SK-N-MC (cell line): ENCODE measurements at regions not wholly inside any gene's neighbourhood (a gene's known extent, or its start where the extent isn't known, plus 50 kb on each side); places are given as distances from the start of the nearest gene placed in this dataset.

Source experiments
- DNase-seq: peaks from one replicate; pipeline ENCODE4 v3.0.0-alpha.2; 2011; ENCODE audit warnings: low read depth, low spot score
- H3K27ac ChIP-seq: fragments of 200-600 bp; sonication (generic); 2 replicates; pipeline ENCODE4 v1.5.1; 2016; ENCODE audit warnings: mixed run types
- H3K36me3 ChIP-seq: fragments of 200-600 bp; sonication (generic); 2 replicates; pipeline ENCODE4 v1.6.1; 2017; ENCODE audit warnings: antibody characterized with exemption, low read length, mixed read lengths; ENCODE audit not compliant: insufficient read depth
- H3K4me3 ChIP-seq: fragments of 200-600 bp; sonication (generic); 2 replicates; pipeline ENCODE4 v1.5.1; 2016
- H3K9ac ChIP-seq: fragments of 200-600 bp; sonication (generic); 2 replicates; pipeline ENCODE4 v1.8.0; 2017; ENCODE audit warnings: mixed run types, mixed read lengths; ENCODE audit not compliant: insufficient read length
- H3K9me3 ChIP-seq: fragments of 200-600 bp; sonication (generic); 2 replicates; pipeline ENCODE4 v1.6.1; 2017; ENCODE audit warnings: low read depth, mild to moderate bottlenecking, antibody characterized with exemption, low read length, moderate library complexity, mixed read lengths
- EZH2 ChIP-seq: fragments of 200-600 bp; sonication (generic); IDR thresholded peaks from one replicate; pipeline ENCODE4 v1.6.1; 2017; ENCODE audit warnings: antibody characterized with exemption
- FOXP2 ChIP-seq: optimal IDR thresholded peaks from 2 replicates; pipeline ENCODE3; 2011; ENCODE audit warnings: mild to moderate bottlenecking, moderate library complexity; ENCODE audit not compliant: insufficient read depth; ENCODE audit errors: extremely low read length, control extremely low read depth
- POLR2AphosphoS5 ChIP-seq: IDR thresholded peaks from 2 replicates; pipeline ENCODE4 v1.6.1; 2012; ENCODE audit warnings: mild to moderate bottlenecking, low read depth, low read length, borderline replicate concordance

DNA sequence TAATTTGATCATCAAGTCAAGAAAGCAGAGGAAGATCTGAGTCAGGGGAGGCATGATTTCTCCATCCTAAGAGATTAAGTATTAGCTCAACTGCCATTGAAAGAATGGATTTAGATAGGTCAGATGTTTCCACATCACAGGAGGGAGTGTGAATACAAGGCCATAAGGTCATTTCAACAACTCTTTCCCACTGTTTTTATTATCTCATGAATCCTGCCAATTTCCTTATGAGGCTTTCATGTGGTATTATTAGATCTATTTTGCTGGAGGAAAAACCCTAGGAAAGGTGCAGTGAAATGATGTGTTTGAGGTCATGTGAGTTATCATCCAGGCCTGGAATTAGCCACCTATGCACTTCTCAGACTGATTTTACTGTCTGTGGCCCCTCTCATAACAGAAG, 269.0 kb downstream of the NOVA1 start:
- no peak for DNase-seq
- H3K9ac ChIP-seq = no peak overlapping the region
- TF ChIP-seq FOXP2 (no peak), EZH2 (no peak), POLR2AphosphoS5 (no peak)
- H3K27ac ChIP-seq = no peak overlapping the region
- H3K36me3 ChIP-seq = no peaks in the 10 kb centered on the region
- no peak overlapping the region for H3K4me3 ChIP-seq
- H3K9me3 ChIP-seq = no peaks in the 10 kb centered on the region

DNA sequence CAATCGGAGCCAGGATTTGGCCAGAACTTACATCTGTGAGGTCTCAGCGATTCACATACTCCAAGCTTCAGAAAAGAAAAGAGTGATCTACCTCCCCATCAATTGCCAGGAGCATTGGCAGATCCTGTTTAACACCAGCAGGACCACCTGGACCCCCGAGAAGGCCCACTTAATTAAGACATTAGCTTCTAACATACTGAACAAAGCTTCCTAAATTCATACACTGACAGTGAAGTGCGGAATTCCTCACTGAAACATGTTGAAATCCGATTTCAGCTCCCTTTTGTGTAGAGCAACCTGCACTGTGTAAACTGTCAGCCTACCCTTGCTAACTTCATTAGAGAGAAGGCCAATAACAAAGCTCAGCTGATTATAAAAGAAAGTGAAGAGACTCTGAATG, 274.0 kb downstream of the NOVA1 start:
- DNase-seq = no peak
- Histone ChIP-seq H3K9me3 (no peaks in the 10 kb centered on the region), H3K27ac (no peak overlapping the region), H3K36me3 (no peaks in the 10 kb centered on the region), H3K4me3 (no peak overlapping the region), H3K9ac (no peak overlapping the region)
- TF ChIP-seq POLR2AphosphoS5 (no peak), FOXP2 (no peak), EZH2 (no peak)

DNA sequence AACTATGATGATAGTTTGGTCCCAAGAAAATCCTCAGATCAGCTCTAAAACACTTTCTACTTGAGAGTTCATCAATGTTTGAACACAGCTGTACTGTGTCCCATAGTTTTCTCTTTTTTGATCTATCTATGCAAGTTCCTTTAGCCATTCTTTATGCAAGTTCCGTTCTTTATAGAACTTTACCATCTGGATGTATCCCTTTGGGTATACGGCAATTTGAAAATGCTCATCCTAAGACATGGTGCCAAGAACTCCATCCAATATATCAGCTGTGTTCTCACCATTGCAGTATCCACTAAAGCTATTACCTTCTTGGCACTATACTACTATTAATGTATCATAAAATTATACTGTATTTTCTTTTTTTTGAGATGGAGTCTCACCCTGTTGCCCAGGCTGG, 276.9 kb downstream of the NOVA1 start:
- DNase-seq = no peak
- Histone ChIP-seq H3K9me3 (no peaks in the 10 kb centered on the region), H3K27ac (no peak overlapping the region), H3K9ac (no peak overlapping the region), H3K36me3 (no peaks in the 10 kb centered on the region), H3K4me3 (no peak overlapping the region)
- no peak for TF ChIP-seq POLR2AphosphoS5

DNA sequence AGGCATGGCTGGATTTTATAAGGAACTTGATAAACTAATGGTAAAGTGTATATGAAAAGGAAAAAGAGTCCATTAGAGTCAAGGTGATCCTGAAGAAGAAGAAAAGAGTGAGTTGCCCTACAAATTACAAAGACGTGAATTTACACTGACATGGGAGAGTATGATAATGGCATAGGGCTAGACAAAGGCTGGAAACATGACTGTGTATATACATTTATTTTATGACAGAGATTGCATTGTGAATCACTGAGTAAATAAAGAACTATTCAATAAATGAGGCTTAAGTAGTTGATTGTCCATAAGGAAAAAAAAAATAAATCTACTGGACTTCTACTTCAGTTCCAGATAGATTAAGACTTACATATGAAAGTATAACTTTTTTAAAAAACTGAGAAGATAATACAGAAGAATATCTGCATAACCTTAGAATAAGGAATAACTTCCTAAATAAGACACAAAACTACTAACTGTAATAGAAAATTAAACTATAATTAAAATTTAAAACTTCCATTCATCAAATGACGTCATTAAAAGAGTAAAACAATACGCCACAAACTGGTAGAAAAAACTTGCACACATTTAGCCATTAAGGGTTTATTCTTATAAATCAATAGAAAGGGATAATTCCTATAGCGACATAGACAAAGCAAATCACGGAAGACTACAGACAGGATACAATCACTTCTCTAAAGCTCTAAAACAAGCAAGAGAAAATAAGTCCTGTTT, 278.5 kb downstream of the NOVA1 start:
- no peak for DNase-seq
- TF ChIP-seq POLR2AphosphoS5 (no peak), EZH2 (no peak), FOXP2 (no peak)
- no peaks in the 10 kb centered on the region for H3K36me3 ChIP-seq
- H3K9me3 ChIP-seq = no peaks in the 10 kb centered on the region
- no peak overlapping the region for H3K9ac ChIP-seq
- H3K27ac ChIP-seq = no peak overlapping the region
- H3K4me3 ChIP-seq = no peak overlapping the region

DNA sequence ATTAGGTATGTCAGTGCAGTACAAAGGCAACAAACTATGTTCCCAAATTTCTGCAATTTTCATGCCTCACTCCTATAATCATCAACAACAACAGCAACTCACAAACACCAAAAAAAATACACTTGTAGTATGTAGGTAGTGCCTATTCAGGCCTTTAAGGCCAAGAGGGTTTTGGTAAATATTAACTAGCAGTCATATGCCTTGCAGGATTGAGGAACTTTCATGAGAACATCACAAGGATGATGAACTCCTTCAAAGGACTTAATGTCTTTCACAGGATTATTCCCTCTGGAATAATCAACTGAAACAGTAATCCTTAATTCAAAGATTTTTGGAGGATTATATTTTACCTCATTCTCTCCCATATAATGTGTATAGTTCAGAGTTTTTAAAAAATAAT, 293.8 kb downstream of the NOVA1 start:
- Histone ChIP-seq H3K27ac (no peak overlapping the region), H3K9me3 (no peaks in the 10 kb centered on the region), H3K4me3 (no peak overlapping the region), H3K36me3 (no peaks in the 10 kb centered on the region), H3K9ac (no peak overlapping the region)
- TF ChIP-seq FOXP2 (no peak), EZH2 (no peak), POLR2AphosphoS5 (no peak)
- no peak for DNase-seq

- no peaks in the 10 kb centered on the region for H3K36me3 ChIP-seq
- H3K9me3 ChIP-seq = no peaks in the 10 kb centered on the region
- H3K27ac ChIP-seq = no peak overlapping the region
- H3K4me3 ChIP-seq = no peak overlapping the region
- no peak for DNase-seq
- no peak overlapping the region for H3K9ac ChIP-seq
- no peak for TF ChIP-seq POLR2AphosphoS5
- no peak for TF ChIP-seq FOXP2
- no peak for TF ChIP-seq EZH2
Measured at GRCh38 chr14:26293909-26294308, 303.9 kb downstream of the NOVA1 start.

- H3K4me3 ChIP-seq = no peak overlapping the region
- no peak for TF ChIP-seq POLR2AphosphoS5
- TF ChIP-seq FOXP2 = no peak
- TF ChIP-seq EZH2 = no peak
- no peak for DNase-seq
- no peak overlapping the region for H3K9ac ChIP-seq
- H3K27ac ChIP-seq = no peak overlapping the region
- no peaks in the 10 kb centered on the region for H3K36me3 ChIP-seq
- H3K9me3 ChIP-seq = no peaks in the 10 kb centered on the region
Measured at GRCh38 chr14:26289891-26290486, 307.8 kb downstream of the NOVA1 start.

- TF ChIP-seq EZH2 (no peak), FOXP2 (no peak), POLR2AphosphoS5 (no peak)
- no peak overlapping the region for H3K4me3 ChIP-seq
- no peaks in the 10 kb centered on the region for H3K36me3 ChIP-seq
- H3K9ac ChIP-seq = no peak overlapping the region
- no peak overlapping the region for H3K27ac ChIP-seq
- H3K9me3 ChIP-seq = no peaks in the 10 kb centered on the region
- DNase-seq = no peak
Measured at GRCh38 chr14:26286913-26287205, 311.0 kb downstream of the NOVA1 start.

DNA sequence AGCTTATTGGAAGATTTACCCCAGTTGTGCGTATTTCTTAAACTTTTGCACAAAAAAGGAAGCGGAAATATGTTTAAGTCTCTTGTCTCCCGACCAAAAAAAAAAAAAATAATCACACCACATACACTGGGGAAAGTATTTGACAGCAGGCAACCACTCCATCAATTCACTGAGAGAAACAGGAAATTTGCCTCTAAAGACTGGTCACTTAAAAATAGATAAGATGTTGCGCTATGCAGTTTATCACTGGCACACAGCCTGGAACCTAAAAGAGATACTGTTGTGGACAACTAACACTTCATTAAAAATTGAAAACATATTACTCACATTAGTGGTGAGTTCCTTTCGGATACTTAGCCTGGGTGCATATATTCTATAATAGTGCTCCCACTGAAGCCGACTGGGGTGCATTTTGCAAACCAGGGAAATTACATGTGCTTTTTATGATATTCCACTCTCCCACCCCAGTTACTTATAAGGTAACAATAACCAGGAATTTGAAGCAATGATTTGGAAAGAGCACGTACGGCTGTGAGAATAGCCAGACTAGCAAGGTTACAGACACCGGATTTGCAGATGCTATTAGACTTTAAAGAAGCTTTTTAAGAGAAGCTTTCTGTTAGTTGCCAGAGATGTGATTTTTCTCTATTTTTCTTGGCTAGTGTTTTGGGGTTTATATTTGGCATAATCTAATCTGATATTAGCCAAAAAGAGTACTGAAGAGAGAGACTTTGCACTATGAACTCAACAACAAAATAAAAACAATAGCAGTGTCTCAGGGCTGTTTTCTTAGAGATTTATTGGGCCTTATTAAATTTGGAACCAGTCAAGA, 311.5 kb downstream of the NOVA1 start:
- no peaks in the 10 kb centered on the region for H3K9me3 ChIP-seq
- H3K27ac ChIP-seq = no peak overlapping the region

More for the DNA sequence above, 311.5 kb downstream of the NOVA1 start:
- TF ChIP-seq FOXP2 (no peak), POLR2AphosphoS5 (no peak), EZH2 (no peak)
- Histone ChIP-seq H3K36me3 (no peaks in the 10 kb centered on the region), H3K9ac (no peak overlapping the region), H3K4me3 (no peak overlapping the region)
- DNase-seq = no peak
